ENCODE measurements at regions not wholly inside any gene's neighbourhood (a gene's known extent, or its start where the extent isn't known, plus 50 kb on each side); places are given as distances from the start of the nearest gene placed in this dataset.

DNA sequence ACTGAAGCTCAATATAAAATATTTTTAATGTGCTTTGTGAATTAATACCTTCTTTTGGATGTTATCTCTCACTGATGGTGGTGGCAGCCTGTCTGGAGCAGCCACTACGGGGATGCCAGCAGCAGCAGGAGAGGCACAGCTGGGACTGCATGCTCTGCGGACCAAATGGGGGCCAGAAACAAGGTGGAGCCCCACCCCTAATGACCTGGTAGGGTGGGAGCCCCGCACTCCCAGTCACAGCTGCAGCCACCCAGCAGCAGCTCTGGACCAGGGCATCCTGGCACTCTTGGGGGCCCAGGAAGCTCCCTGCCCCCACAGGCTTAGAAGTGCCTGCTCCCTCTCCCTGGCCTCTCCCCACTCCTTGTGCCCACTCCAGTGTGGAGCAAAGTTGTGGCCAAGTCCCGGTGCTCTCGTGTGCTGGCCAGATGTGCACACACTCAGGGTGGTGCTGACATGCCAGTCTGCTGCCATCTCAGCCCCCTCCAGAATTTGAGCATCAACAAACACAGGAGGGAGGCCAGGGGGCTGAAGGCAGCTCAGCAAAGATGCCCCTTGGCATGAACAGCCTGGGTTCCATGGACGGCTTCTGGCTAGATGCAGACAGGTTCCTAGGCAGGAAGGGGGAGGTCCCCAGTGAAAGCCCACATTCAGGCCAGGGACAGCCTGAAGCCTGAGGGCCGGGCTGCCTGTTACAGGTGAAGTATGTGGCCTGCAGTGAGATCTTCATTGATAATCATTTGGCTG, 696.7 kb upstream of the SLITRK5 start:
- DNase-seq: no peak

DNA sequence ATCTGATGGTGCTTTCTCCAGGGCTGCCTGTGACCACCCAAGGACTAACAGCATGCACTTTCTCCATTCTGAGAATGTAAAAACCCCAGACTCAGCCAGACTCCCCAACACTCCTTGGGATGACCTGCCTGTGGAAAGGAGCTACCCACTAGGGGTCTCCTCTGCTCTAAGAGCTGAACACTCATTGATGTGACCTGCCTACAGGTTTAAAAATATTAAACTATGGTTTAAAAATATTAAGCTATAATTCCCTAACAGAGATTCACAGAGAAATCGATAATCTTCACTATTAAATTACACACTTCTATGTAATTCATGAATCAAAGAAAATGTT, 696.2 kb upstream of the SLITRK5 start:
- no peak for DNase-seq

DNA sequence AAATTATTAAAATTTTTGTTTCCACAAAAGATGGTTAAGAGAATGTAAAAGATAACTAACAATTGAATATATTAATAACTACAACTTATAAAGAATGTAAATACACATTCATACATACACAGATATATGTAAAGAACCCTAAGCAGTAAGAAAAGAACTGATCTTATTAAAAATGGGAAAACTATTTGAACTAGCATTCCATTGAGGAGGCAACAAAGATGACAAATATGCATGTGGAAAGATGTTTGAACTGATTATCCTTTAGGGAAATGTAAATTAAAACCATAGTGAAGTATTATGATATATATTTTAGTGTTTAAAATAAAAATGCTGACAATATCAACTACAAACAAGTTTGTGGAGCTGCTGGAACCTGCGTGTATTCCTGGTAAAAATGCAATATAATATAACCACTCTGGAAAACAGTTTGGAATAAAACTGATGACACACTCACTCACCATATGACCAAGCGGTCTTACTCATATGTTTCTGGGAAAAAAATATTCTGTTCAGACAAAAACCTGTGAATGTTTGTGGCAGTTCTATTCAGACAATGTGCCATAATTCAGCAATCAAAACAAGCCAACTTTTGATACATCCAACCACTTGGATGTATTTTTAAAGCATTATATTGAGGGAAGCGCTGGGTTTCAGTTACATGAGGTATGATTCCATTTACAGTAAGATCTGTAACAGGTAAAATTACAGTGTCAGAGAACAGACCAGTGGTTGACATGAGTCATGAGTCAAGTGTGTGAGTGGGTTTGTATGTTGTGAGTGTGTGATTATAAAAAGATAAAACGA, 694.4 kb upstream of the SLITRK5 start:
- no peak for DNase-seq

DNA sequence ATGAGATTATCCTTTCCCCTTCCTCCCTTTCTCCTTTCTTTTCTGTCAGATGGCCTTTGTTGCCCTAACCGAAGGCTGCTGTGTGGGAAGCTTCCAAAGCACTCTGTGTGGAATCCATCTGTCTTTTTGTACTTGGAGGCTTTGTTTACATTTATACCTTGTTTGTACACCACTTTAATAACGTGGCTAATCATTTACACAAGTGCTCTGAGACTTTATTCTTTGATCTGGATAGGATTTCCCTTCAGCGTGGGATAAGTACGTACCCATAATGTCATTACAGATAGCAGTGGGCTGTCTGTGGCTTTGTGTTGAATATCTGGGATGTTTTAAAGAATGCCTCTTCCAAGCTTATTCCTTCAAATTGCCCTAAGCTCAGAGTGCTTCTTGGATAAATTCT, 684.7 kb upstream of the SLITRK5 start:
- DNase-seq: no peak

DNA sequence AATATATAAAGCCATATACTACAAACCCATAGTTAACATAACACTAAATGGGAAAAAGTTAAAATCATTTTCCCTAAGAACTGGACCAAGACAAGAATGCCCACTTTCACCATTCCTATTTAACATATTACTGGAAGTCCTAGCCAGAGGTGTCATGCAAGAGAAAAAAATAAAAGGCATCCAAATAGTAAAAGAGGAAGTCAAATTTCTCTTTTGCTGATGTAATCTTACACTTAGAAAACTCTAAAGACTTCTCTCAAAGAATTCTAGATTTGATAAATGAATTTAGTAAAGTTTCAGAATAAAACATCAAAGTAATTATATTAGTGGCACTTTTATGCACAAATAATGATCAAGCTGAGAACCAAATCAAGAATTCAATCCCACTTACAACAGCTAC, 678.9 kb upstream of the SLITRK5 start:
- no peak for DNase-seq

DNA sequence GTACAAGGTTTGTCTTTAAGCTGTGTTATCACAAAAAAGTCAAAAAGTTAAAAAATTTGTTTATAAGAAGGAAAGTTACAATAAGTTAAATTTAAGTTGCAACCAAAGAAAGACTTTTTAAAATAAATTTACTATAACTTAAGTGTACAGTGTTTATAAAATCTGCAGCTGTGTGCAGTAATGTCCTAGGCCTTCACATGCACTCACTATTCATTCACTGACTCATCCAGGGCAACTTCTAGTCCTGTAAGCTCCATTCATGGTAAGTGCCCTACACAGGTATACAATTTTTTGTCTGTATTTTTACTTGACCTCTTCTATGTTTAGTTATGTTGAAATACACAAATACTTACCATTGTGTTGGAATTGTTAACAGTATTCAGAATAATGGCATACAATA, 667.9 kb upstream of the SLITRK5 start:
- no peak for DNase-seq

DNA sequence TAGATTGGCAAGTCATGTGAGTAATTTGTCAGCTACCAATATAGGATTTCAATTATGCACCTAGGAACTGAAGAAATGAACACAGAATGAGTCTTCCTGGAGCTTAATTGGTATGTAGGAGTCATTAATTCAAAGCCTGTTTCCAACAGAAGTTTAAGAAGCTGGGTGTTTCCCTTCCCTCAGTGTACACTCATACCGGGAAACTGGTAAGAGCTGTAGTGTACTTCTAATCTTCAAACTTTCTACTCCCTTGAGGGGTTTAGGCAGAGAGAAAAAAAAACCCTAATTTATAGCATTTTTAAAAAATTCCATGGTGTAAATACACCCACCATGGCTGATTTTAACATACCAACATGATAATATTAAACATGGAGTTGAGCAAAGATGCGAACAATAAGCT, 665.7 kb upstream of the SLITRK5 start:
- DNase-seq: no peak

DNA sequence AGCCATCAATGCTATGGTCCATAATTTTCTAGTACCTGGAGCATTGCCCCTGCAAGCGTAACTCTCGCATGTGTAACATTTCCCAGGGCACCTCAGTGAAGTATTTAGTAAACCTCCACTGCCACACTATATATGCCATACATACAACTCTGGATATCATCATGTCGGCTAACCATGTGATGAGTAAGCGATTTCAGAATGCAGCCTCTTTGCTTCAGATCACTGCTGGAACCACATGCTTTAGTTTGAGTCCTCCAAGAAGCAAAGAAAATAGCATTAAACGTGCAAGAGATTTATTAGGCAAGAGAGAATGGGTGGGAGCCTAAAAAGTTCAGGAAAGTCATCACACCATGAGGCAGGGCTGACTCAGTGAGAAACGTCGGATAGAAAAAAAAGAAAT, 635.6 kb upstream of the SLITRK5 start:
- no peak for DNase-seq

DNA sequence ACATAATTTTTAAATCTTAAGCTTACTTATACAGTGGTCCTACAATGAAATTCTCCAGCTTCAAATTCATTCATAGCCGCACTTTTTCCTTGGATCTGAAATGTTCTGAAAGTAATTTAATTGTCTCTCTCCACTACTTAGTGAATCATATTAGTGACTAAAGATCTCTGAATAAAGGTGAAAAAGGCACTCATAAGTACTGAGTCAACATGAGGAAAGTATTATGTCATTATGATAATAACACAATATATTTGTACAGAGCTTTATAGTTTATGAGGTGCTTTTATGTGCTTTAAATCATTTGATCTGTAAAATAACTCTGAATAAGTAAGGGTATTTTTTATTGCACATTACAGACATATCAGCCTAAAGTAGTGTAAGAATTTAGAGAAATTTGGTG, 628.2 kb upstream of the SLITRK5 start:
- DNase-seq: no peak

DNA sequence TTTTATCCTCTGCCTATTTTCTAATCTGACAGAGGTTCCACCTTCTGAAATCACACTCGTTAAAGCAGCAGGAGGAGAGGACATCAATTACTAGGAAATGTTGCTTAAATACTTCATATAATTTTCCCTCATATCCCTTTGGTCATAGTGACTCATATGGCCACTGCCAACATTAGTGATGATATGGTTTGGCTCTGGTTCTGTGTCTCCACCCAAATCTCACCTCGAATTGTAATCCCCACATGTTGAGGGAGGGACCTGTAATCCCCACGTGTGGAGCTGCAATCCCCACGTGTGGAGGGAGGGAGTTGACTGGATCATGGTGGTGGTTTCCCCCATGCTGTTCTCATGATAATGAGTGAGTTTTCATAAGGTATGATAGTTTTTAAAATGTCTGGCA, 618.4 kb upstream of the SLITRK5 start:
- no peak for DNase-seq

DNA sequence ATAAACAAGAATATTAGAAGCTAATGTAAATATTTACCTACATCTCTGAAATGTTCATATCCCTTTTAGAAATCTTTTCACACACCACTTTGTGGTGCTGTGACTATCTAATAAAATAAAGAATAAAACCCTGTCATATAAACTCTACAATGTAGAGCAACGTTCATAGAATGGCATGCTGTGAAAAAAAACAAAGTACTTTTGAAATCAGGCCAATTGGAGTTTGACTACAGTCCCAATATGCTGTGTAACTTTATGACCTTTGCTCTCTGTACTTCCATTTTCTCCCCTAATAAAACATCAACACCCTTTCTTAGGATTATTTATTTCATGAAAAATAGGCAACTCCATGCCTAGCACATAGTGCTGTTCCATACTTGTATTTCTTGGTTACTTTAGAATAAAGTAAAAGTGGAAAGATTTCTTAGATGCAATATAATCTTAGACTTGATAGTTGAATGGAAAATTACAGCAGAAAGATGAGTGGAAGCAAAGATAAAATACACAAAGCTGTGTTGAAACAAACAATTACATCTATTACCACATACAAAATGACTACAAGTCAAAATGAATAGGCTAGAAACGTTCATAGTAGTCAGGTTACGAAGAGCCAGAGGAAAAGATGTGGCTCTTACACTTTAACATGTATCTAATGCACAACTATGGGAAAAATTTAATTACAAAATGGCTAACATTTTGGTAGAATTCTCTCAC, 613.2 kb upstream of the SLITRK5 start:
- DNase-seq: no peak

DNA sequence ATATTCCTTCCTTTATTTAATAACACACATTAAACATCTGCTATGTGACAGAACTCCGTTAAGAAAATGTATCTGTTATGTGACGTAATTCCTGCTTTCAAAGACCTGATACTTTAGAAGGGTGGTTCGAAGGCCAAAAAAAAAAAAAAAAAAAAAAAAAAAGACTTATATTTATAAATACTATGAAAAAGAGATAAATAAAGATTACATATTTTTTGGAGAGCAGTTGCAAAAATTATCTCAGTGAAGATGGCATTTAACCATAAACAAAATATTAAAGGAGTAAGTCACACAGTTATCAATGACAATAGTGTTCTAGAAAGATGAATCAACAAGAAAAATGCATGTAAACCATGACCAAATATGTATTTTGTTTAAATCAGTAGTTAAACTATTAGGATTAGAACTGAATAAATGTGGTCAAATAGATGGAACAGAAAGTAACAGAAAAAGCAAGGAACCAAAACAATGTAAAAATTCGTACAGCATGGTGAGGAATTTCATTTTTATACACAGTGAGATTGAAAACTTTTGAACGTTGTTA, 612.3 kb upstream of the SLITRK5 start:
- DNase-seq: no peak

DNA sequence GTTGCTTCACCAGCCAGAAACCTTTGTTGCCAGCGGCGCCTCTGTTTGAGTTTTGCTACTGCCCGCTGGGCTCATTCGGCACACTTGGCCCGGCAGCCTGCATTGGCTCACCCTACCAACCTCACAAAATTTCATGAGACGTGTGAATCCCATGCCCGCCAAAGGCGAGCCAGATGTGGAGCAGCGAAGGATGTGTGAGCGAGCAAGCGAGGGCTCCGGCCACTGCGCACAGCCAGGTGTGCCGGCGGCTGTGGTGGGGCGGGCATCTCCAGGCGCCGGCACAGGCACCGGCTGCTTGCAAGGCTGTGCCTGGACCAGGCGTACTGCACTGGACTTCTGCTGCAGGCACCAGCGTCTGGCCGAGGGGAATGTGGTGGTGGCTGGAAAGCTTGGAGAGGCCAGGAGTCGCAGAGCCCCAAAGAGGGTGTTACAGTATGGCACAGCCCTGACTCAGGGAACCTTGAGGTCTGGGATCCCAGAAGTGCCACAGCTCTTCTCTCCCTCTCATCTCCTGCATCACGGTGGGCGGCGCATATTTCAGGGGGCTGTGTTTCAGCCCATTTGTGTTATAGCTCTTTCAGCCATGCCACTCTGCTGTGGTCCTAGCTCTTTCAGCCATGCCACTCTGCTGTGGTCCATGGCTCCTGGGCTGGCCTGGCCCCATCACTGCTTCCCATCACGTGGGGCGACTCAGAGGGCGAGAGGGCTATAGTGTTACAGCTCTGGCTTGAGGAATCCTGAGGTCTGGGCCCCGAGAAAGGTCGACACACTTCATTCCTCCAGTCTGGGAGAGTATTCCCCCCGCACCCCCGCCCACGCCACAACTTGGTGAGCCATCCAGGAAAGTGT, 592.0 kb upstream of the SLITRK5 start:
- DNase-seq: no peak

DNA sequence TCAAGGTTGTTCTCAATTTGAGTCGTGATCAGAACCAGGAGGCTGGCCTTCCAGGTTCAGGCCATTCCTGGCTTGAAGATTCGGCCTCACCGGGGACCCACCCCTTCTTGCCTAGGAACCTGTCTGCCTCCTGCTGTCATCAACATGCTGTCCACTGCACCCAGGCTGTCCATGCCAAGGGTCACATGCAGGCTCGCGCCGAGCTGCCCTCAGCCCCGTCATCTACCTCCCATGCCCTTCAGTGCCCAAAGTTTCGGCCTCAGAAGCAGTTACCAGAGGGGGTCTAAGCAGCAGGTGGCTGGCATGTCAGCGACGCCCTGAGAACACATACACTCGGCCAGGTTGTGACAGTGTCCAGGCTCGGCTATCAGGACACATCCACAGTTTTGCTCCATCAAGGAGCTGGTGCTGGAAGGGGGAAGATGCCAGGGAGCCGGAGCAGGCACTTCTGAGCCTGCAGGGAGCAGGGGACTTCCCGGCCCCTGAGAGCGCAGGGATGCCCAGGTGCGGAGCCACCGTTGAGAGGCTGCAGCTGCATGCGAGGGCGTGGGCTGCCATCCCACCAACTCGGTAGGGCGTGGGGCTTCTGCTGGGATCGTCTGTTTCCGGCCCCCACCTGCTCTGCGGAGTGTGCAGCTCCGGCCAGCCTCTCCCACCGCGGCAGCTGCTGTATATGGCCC, 590.9 kb upstream of the SLITRK5 start:
- DNase-seq: no peak

DNA sequence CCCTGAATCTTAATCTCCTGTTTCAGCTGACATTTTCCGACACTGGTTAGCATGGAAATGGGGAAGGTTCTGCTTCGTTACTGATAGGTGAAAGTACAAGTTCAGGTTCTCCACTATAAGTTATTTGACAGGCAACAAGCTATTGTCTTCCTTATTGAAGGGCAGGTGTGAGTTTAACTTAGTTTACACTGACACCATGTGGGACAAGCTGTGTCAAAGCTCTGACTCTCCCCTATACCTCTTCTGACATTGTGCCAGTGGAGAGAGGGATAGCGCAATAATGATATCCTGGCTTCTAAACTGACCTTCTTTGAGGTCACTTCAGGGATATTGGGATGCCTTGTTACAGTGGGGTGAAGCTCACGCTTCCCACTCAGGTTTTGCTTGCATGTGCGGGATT, 587.0 kb upstream of the SLITRK5 start:
- no peak for DNase-seq

DNA sequence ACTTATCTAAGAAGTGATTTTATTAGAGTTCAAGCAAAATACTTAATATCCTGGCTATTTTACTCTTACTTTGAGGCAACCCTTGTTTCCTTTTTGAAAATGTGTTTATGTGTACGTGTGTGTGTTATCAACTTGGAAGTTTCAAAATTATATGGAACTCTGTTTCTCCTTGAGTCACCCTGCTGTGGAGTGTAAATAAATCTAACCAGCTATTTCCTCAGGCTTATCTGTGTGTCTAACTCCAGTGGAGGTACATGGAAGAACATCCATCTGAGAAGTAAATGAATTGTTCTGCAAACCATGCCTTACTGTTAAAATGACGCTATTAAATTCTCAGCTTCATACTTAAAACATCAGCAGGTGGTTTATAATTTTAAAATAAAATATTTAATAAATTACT, 583.4 kb upstream of the SLITRK5 start:
- DNase-seq: no peak

DNA sequence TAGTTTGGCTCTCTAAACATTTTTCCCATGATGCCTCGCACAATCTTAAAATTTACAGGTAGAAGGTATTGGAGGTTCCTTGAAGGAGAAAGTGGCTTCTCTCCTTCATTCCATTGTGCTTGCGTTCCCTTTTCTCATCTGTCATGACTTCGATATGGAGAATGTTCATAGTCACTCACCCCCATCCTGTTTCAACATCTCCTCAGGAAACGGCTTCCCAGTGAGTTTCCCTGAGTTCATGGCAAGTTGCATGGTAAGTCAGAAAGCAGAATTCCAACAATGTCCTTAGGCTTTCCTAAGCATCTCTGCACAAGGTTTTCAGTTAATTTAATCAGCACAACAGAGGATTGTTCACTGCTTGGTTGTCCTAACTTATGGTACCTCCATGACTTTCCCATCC, 581.8 kb upstream of the SLITRK5 start:
- no peak for DNase-seq

DNA sequence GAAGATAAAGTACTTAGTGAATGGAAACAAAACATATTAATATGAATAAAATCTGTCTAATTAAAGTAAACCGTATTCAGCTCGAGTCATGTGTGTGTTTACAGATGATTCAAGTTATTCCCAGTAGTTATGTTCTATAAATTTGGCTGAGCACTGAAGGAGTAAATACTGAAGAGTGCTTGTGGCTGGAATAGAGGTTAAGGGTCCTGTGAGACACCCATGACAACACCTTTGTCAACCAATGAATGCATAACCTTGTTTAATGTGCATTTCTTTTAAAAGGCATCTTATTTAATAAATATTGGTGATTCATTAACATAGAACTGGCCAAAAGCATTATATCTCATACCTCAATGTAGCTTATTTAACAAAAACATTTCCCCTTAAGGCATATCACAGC, 577.8 kb upstream of the SLITRK5 start:
- no peak for DNase-seq

DNA sequence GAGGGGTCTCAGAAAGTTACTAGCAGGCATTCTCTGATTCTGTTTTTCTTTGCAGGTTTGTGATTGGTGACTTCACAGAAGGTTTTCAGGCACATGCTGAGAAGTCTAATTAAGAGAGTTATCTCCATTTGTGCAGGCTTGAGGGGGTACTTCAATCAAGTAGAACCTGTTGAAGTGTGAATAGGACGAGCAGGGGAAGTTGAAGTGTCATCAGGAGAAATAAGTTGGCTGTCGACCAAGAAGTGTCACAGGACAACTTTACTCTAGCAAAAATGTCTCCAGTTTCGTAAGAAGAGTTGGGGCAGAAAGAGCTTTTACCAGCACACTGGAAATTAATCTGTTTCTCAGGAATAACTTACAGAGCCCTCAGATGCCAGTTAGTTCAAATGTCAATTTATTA, 576.5 kb upstream of the SLITRK5 start:
- DNase-seq: no peak

DNA sequence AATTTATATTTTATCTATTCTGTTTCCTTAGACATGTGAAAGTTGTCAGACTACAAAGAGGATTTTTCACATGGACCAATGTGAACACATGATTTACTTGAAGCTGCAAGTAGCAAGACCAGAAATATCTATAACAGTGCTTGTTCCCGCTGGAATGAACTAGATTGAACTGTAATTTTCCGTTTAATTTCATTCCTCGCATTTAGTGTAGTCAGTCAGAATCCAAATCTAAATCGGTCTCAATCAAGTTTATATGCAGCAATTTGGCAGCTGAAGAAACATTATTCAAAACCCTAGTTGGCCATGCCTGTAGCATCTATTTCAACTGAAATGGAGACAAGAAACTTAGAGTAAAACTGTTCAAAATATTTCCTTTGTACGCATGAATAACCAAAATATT, 570.7 kb upstream of the SLITRK5 start:
- DNase-seq: no peak

DNA sequence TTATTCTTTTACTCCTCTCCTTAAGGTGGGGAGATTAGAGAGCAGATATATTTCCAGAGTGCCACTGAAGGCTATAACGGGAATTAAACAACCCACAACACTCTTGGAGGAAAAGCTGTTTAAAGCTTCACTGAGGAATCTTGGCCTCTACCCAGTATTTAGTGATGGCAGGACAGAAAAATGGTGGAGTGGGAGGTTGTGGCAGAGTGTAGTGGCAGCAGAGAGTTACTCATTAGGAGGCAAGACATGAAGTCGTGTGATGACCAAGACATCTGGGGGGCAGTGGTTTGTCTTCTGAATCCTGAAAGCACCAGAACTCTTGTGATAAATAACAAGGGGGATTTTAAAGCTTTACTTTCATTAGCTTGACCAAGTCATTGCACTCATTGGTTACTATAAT, 563.5 kb upstream of the SLITRK5 start:
- no peak for DNase-seq

DNA sequence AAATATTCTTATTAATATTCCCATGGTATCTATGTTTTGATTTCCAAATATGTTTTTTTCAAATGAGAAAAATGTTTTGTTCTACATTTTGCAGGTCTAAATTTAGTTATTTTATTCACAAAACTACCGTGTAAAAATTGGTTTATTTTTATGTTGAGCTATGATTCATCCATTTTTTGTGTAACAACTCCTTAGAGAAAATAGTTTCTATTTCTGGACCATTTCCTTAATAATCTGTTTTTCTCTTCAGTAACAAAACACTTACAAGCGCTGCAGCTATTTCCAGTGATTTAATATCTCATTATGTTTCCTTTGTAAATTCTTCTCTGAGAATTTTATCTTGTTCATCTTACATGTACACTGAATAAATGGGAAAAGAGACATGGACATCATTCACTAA, 550.7 kb upstream of the SLITRK5 start:
- DNase-seq: no peak

Measured in 8988T (cell line).